NCI-H1092 (cell line): ENCODE measurements at regions not wholly inside any gene's neighbourhood (a gene's known extent, or its start where the extent isn't known, plus 50 kb on each side); places are given as distances from the start of the nearest gene placed in this dataset.
"Not testable (repeated sequence)": the region's sequence is repeated elsewhere in the genome, so short reads cannot be mapped to it uniquely, and the experiment has no call there.

Experiments used
- DNase-seq: peaks from one replicate; lab custom pipeline; 2025; lab: John Stamatoyannopoulos, UW

DNA sequence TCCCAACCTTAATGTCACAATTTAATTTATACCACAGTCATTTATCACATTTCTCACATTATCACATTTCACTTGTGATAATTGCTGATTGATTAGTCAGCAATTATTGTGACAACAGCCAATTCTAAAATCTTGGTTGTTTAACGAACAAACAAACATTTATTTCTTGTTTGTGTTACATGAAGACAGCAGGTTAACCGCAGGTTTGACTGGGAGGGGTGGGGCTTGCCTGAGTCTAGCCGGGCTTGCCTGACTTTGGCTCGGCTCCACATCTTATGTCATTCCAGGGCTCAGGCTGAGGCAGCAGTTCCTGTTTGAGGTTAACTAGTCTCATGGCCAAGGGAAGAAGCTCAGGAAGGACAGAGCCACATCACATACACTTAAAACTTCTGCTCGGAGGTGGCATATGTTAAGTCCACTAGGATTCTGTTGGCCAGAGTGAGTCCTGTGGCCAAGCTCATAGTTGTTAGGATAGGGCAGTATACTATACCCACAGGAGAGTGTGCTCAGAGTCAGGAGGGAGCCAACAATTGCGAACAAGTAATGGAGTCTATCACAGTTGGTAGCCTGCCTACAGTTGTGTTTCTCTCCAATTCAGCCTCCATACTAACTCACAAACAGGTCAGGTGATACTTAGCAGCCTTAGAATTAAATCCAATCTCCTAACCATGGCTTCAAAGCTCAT, 90.0 kb upstream of the IFNGR1 start:
- no peak for DNase-seq

DNA sequence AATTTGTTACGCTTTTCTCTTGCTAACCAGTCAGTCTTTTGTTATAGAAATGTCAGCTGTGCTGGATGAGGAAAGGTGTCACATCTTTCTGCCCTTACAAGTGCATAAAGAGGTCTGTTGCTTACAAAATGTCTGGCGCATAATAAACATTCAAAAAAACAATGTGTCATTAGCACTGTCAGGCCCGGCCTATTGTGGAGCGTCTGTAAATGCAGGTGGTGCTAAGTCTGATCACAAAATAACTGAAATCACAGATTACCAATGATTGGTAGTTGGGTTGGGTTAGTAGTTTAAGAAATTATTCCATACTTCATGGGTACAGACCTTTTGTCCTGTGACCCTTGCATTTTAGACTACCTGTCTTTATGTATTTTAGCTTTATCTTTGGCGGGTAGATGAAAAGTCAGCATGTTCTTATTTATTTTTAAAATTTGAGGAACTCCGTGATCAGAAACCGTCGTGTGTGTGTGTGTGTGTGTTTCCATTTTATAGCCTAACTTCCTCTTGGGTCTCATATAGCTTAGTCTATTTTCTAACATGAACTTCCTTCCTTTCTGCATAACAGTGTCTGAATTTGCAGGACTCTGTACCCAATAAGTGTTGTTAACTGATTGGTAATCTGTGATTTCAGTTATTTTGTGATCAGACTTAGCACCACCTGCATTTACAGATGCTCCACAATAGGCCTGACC, 88.1 kb upstream of the IFNGR1 start:
- DNase-seq: no peak

DNA sequence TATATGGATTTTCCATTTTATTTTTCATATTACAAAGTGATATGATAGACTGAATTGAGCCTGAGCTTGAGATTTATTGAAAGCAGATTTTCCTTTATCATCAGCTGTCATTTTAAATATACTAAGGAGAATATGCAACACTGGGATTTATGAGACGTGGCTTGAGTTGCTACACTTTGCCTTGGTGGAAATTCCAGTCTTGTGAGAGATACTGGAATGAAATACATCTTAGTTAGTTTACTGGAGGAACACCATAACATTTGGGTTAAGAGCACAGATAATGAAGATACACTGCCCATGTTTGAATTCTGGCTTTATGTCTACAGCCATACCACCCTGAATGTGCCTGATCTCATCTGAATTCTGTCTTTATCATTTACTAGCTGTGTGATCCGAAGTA, 86.5 kb upstream of the IFNGR1 start:
- DNase-seq: no peak

- DNase-seq: no peak
Observed at GRCh38 chr6:137304020-137304780, 85.0 kb upstream of the IFNGR1 start.

DNA sequence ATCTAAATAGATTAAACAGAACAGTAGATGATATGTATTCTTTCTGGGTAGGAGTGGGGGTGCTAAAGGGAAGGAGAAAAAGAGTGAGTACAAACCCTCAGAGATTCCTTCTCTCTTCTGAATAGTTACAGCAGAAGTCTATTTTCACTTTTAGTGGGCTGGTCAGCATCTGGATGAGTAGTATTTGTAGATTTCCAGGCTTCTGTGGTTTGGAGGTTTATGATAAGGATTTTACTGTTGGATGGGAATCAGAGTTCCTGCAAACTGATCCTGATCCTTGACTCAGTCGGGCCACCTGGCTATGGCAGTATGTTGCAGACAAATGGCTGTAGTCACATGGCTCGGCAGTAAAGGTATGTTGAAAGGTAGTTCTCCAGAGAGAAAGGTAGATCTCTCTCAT, 84.3 kb upstream of the IFNGR1 start:
- DNase-seq: no peak

DNA sequence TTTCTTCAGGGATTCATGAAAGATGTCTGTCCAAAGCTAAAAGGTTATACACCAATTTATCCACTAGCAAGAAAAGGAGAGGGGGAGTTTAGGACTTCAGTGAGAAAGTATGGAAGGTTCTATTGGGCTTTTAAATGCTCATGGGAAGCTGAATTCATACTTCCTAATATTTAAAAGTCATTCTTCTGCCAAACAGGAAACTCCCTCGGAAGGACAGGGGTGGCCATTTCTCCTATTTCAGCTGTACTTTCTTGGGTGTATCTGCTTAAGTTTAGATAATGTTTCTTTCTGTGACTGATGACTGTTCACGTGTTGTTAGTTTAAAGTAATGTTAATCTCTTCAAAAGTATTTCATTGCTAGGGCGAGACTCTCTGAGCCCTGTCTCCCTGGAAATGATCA, 80.5 kb upstream of the IFNGR1 start:
- no peak for DNase-seq

DNA sequence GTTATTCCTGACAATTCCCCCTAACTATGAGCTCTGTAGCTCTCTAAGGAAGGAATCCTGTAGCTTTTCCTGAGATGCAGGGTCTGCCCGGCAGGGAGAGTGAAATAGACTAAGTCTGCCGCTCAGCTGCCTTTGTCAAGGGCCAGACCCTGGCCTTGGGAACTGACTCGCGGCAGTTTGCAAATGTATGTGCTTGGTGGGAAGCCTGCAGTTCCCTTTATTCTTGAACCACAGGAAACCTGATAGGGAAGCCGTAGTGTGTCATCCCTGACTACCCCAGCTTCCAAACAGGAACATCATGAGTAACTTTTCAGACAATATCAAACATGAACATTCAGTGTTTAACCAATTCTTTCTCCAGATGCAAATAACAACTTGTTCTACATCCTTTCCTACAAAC, 78.7 kb upstream of the IFNGR1 start:
- no peak for DNase-seq

DNA sequence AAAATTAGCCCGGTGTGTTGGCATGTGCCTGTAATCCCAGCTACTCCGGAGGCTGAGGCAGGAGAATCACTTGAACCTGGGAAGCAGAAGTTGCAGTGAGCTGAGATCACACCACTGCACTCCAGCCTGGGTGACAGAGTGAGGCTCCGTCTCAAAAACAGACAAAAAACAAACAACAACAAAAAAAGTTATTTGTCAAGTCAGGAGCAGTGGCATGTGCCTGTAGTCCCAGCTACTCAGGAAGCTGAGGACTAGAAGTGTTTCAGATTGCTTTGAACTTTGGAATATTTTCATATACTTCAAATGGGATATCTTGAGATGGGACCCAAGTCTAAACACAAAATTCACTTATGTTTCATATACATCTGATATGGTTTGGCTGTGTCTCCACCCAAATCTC, 73.1 kb upstream of the IFNGR1 start:
- DNase-seq: not testable (repeated sequence)

DNA sequence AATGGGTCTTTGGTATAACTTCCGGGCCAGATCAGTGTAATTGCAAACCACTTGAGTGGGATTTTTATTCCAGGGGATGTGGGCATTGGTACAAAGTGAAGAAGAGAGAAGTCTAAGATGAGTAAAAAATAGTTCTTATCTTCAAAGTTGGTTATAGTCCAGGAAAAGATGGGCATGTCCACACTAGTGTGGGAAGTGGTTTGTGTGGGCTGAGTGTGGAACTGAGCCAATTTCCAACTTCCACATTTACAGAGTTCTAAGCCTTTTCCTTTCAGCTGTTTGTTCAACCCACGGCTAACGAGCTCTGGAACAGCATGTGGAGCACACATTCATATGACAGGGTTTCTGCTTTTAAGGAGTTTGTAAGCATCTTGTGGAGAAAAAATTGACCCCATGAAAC, 72.3 kb upstream of the IFNGR1 start:
- DNase-seq: no peak

GRCh38 chr6:137290601-137291261, 71.5 kb upstream of the IFNGR1 start:
- no peak for DNase-seq

DNA sequence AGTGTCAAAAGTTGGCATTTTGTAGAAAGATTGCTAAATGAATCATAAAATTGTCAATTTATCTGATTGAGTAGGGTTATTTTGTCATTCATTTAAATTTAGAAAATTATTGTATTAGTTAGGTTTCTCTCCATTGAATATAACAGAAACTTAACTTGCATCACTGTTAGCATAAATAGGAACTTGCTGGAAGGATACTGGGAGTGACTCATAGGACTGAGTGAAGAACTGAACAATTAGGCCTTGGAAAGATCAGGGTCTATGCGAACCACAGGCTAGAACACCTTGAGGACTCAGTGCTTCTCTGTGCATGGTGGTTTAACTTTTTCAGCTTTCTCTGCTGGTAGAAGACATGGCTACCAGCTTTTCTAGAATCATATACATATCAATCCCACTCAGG, 67.7 kb upstream of the IFNGR1 start:
- DNase-seq: no peak

- DNase-seq: no peak
Observed at GRCh38 chr6:137286368-137286767, 67.2 kb upstream of the IFNGR1 start.

DNA sequence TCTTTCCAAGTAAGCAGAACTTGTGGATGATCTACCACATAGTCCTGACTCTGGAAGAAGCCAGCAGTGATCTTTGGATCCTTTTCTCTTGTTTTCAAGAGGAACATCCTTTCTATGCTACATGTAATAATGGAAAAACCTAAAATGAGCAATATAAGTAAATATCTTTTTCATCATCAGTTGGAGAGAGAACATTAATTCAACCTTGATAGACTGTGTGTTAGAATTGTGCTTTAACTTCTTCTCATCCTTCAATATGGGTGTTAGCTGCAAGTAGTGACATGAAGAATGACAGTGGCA, 65.6 kb upstream of the IFNGR1 start:
- no peak for DNase-seq

DNA sequence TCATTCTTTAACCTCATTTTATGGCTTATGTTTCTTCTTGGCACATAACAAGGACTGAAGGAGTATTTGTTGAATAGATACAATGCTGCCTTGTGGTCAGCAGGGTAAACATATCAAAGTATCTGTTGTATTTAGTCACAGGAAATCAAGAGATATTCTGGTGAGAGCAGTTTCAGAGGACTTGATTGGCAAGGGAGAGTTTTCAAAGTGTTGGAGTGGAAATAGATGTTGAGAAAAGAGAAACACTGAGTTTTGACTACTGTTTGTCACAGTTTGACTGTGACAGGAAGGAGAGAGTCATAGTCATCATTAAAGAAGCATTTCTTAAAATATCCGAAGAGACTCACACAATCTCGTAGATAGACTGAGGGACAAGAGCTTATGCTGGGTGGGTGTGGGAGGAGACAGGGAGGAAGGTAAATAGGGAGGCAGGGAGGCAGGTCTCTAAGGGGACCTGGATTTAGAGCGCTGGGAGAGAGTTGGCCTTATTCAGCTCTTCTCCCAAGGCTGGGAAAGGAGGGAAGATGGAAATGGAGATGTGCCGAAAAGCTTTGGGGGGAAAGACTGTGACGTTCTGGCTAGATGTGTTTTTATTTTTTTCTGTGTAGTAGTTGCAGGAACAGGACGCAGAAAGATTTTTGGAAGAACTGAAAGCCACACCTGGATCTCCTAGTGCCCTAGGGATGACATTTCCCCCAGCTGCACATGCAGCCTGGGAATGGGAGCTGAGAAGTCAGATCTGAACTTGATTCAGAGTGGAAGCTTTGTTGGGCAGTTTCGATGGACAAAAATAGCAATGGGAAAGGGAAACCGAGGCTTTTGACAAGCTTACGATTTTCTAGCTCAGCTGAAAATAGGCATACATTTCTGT, 65.0 kb upstream of the IFNGR1 start:
- DNase-seq: no peak

DNA sequence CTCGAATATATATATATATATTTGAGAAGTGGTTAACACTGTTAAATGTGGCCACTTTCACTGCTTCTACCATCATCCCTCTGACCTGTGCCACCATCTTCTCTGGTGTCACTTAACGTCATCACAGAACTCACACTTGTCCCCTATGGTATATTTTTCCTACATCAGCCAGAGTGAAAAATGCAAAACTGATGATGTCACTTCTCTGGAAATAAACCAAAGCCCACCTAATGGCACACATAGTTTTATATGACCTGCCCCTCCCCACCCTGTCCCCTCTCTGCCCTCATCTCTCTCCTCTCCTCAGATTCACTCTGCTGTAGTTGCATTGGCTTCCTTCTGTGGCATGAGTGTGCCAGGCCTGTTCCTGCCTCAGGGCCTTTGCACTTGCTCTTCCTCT, 63.9 kb upstream of the IFNGR1 start:
- DNase-seq: no peak

DNA sequence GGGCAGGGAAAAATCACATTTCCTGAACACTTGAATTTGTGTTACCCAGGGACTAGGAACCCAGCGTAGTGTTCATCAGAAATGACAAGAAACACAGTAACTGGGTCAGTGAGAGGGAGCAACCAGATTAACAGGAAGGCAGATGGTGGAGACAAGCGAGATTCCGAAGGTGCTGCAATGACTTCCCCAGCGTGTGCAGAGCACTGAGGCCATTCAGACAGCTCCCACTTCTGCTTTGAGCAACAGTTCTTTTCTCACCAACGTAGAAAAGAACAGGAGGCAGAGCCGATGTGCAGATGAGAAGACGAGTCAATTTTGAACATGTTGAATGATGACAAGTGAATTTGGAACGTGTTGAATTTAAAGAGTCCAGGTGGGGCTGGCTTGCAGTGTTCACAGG, 63.1 kb upstream of the IFNGR1 start:
- no peak for DNase-seq

GRCh38 chr6:137279279-137279678, 60.1 kb upstream of the IFNGR1 start:
- not testable (repeated sequence) for DNase-seq

DNA sequence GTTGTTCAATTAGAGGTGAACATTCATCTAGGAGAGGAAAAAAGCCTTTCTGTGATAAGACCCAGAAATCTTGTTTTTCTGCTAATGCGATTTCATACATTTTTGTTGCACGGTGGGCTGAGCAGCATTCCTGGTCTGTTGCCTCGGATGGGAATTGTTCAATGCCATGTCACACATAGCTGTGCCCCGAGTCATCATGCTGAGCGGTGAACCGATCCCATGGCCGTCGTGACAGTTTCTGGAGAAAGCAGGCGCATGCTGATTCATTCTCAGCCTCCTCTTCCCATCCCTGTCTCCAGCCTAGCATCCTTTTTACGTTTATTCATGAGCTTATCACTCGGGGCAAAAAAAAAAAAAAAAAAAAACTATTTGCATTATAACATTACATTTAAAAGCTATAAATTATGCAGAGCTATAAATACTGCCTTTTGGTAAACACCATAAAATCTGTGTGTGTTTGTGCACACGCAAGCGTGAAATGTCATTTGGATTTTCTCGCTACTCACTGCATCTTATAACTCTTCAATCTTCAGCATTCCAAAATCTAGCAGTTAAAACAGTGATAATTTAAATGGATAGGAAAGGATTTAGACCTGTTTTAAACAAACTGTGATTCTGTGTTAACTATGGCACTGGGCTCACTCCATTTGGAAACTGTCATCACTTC, 58.9 kb upstream of the IFNGR1 start:
- no peak for DNase-seq

- no peak for DNase-seq
Observed at GRCh38 chr6:137272403-137272802, 53.2 kb upstream of the IFNGR1 start.

- DNase-seq: no peak
Observed at GRCh38 chr6:137271245-137272183, 52.3 kb upstream of the IFNGR1 start.
